GM21526 (cell line): ENCODE measurements at regions not wholly inside any gene's neighbourhood (a gene's known extent, or its start where the extent isn't known, plus 50 kb on each side); places are given as distances from the start of the nearest gene placed in this dataset.
"Not testable (repeated sequence)": the region's sequence is repeated elsewhere in the genome, so short reads cannot be mapped to it uniquely, and the experiment has no call there.

Experiments
- ATAC-seq: cut with Tn5 transposase; IDR thresholded peaks from one replicate; pipeline ENCODE4 v1.9.1; 2021; ENCODE audit warnings: moderate library complexity; ENCODE audit not compliant: unreplicated experiment, low FRiP score

- ATAC-seq, result no peak
Observed at GRCh38 chr11:42412590-42412989, 899.2 kb upstream of the API5 start.

- ATAC-seq, result no peak
Observed at GRCh38 chr11:42417691-42418090, 894.1 kb upstream of the API5 start.

- ATAC-seq, result no peak
Observed at GRCh38 chr11:42422090-42422489, 889.7 kb upstream of the API5 start.

GRCh38 chr11:42434911-42435310 is 876.9 kb upstream of the API5 start:
- ATAC-seq, result not testable (repeated sequence)

- ATAC-seq, result no peak
Observed at GRCh38 chr11:42444406-42444805, 867.4 kb upstream of the API5 start.

- no peak for ATAC-seq
Observed at GRCh38 chr11:42462558-42463310, 849.1 kb upstream of the API5 start.

- ATAC-seq, result no peak
Observed at GRCh38 chr11:42465623-42466022, 846.2 kb upstream of the API5 start.

- ATAC-seq, result no peak
Observed at GRCh38 chr11:42473106-42473505, 838.7 kb upstream of the API5 start.

GRCh38 chr11:42482822-42483221 is 829.0 kb upstream of the API5 start:
- no peak for ATAC-seq

GRCh38 chr11:42490506-42490905 is 821.3 kb upstream of the API5 start:
- no peak for ATAC-seq

GRCh38 chr11:42494459-42494858 is 817.3 kb upstream of the API5 start:
- no peak for ATAC-seq

- no peak for ATAC-seq
Observed at GRCh38 chr11:42498971-42499370, 812.8 kb upstream of the API5 start.

- ATAC-seq, result no peak
Observed at GRCh38 chr11:42502151-42502550, 809.6 kb upstream of the API5 start.

GRCh38 chr11:42521994-42522393 is 789.8 kb upstream of the API5 start:
- ATAC-seq, result no peak

GRCh38 chr11:42524534-42525227 is 787.1 kb upstream of the API5 start:
- peak; percentile 87 for ATAC-seq

- ATAC-seq, result no peak
Observed at GRCh38 chr11:42526426-42526825, 785.4 kb upstream of the API5 start.

GRCh38 chr11:42528471-42528870 is 783.3 kb upstream of the API5 start:
- ATAC-seq, result no peak

- ATAC-seq, result no peak
Observed at GRCh38 chr11:42528911-42529310, 782.9 kb upstream of the API5 start.

GRCh38 chr11:42536611-42537360 is 775.0 kb upstream of the API5 start:
- ATAC-seq, result no peak

- ATAC-seq, result no peak
Observed at GRCh38 chr11:42542336-42542735, 769.5 kb upstream of the API5 start.

GRCh38 chr11:42543844-42544419 is 767.9 kb upstream of the API5 start:
- ATAC-seq, result no peak
